GM23248 (cell line): ENCODE measurements at regions not wholly inside any gene's neighbourhood (a gene's known extent, or its start where the extent isn't known, plus 50 kb on each side); places are given as distances from the start of the nearest gene placed in this dataset.
A peak's percentile ranks its signal among the peaks of the same experiment; 100 is the strongest.

Source experiments
- DNase-seq: peaks from one replicate; pipeline ENCODE4 v3.0.0-alpha.2; 2015
- H2AFZ ChIP-seq: fragments of 200-600 bp; sonication (generic); 2 replicates; pipeline ENCODE4 v1.6.1; 2016; ENCODE audit warnings: antibody characterized with exemption
- H3F3A ChIP-seq: fragments of 200-600 bp; sonication (generic); 2 replicates; pipeline ENCODE4 v1.6.1; 2016; ENCODE audit warnings: mild to moderate bottlenecking, antibody characterized with exemption, mixed run types; ENCODE audit not compliant: insufficient read depth
- H3K27ac ChIP-seq: fragments of 200-600 bp; sonication (generic); 2 replicates; pipeline ENCODE4 v1.5.1; 2016; ENCODE audit warnings: mild to moderate bottlenecking
- H3K27me3 ChIP-seq: fragments of 200-600 bp; sonication (generic); replicated peaks from 2 replicates; pipeline ENCODE4 v1.6.1; 2016; ENCODE audit warnings: mild to moderate bottlenecking; ENCODE audit not compliant: insufficient read depth
- H3K36me3 ChIP-seq: fragments of 200-600 bp; sonication (generic); 2 replicates; pipeline ENCODE4 v1.6.1; 2016; ENCODE audit warnings: low read depth, mild to moderate bottlenecking
- H3K4me1 ChIP-seq: fragments of 200-600 bp; sonication (generic); 2 replicates; pipeline ENCODE4 v1.6.1; 2016; ENCODE audit warnings: mild to moderate bottlenecking; ENCODE audit not compliant: insufficient read depth
- H3K4me2 ChIP-seq: fragments of 200-600 bp; sonication (generic); one replicate; pipeline ENCODE4 v1.6.1; 2016; ENCODE audit warnings: mild to moderate bottlenecking; ENCODE audit not compliant: unreplicated experiment
- H3K4me3 ChIP-seq: fragments of 200-600 bp; sonication (generic); 2 replicates; pipeline ENCODE4 v1.5.1; 2016; ENCODE audit warnings: mild to moderate bottlenecking
- H3K79me2 ChIP-seq: fragments of 200-600 bp; sonication (generic); 2 replicates; pipeline ENCODE4 v1.6.1; 2016; ENCODE audit warnings: mild to moderate bottlenecking; ENCODE audit not compliant: insufficient read depth
- H3K9ac ChIP-seq: fragments of 200-600 bp; sonication (generic); 2 replicates; pipeline ENCODE4 v1.6.1; 2016; ENCODE audit warnings: mild to moderate bottlenecking
- H3K9me2 ChIP-seq: fragments of 200-600 bp; sonication (generic); 2 replicates; pipeline ENCODE4 v1.6.1; 2016; ENCODE audit warnings: mixed run types, mild to moderate bottlenecking, moderate library complexity; ENCODE audit not compliant: insufficient read depth
- H3K9me3 ChIP-seq: fragments of 200-600 bp; sonication (generic); one replicate; pipeline ENCODE4 v1.6.1; 2017; ENCODE audit warnings: low read depth
- H4K20me1 ChIP-seq: fragments of 200-600 bp; sonication (generic); 2 replicates; pipeline ENCODE4 v1.6.0; 2016; ENCODE audit not compliant: insufficient read depth
- EZH2 ChIP-seq: fragments of 200-600 bp; sonication (generic); IDR thresholded peaks from 2 replicates; pipeline ENCODE4 v1.6.1; 2018; ENCODE audit warnings: antibody characterized with exemption, mild to moderate bottlenecking; ENCODE audit not compliant: insufficient read depth, poor library complexity, severe bottlenecking
- EZH2phosphoT487 ChIP-seq: fragments of 200-600 bp; sonication (generic); IDR thresholded peaks from 2 replicates; pipeline ENCODE4 v1.6.1; 2018; ENCODE audit warnings: antibody characterized with exemption, moderate library complexity, mild to moderate bottlenecking, low read depth; ENCODE audit not compliant: insufficient read depth
- WGBS, 2 experiments: methylation state at CpG; one replicate each; pipeline ENCODE4 v1.1.6; 2015 to 2017; ENCODE audit warnings: low lambda C conversion rate in 2 of 2, low coverage in 1 of 2; ENCODE audit errors: missing lambda C conversion rate in 2 of 2; 5-methylcytosine and 5-hydroxymethylcytosine counted together
- in situ Hi-C: fragments of 300-500 bp; cut with MboI; formaldehyde crosslinking; loops from 2 replicates; pipeline ENCODE4 v1.15.0; 2020

DNA sequence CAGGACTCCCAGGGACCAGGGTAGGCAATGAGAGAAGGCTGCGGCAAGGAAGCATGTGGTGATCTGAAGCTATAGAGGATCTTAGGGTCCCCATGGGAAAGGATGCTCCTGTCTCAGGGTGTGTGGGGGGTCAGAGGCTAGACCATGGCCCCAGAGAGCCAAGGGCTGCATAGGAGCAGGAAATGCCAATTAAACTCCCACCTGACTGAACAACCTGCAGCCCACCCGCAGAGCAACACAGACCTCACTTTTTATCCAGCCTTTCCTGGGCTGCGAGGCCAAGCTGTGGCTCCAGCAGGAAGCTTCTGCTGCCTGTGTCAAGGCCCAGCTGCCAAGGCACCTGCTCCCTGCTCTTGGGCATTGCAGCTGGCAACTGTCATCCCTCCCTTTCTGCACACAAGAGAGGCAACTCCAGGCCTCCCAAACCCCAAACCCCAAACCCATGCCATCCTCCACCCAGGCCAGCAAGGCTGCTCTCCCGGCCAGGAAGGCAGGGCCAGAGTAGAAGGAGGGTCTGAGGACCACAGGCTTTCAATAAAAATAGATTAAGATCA lies 290.1 kb downstream of the FOXO1 start:
- Histone ChIP-seq H3F3A (no peaks in the 10 kb centered on the region), H3K79me2 (no peaks in the 10 kb centered on the region), H2AFZ (no peak overlapping the region), H3K36me3 (no peaks in the 10 kb centered on the region), H3K4me1 (no peaks in the 10 kb centered on the region), H3K4me2 (no peak overlapping the region), H3K9me2 (no peaks in the 10 kb centered on the region), H4K20me1 (no peaks in the 10 kb centered on the region), H3K4me3 (no peak overlapping the region), H3K9me3 (no peaks in the 10 kb centered on the region), H3K27ac (no peak overlapping the region), H3K9ac (no peak overlapping the region), H3K27me3 (no peaks in the 10 kb centered on the region)
- WGBS, 2 experiments = 84 to 90% methylated on average over 4 of the region's 4 CpGs
- TF ChIP-seq EZH2 = no peak
- no peak for TF ChIP-seq EZH2phosphoT487
- in situ Hi-C loops = no loop called here
- DNase-seq = no peak

DNA sequence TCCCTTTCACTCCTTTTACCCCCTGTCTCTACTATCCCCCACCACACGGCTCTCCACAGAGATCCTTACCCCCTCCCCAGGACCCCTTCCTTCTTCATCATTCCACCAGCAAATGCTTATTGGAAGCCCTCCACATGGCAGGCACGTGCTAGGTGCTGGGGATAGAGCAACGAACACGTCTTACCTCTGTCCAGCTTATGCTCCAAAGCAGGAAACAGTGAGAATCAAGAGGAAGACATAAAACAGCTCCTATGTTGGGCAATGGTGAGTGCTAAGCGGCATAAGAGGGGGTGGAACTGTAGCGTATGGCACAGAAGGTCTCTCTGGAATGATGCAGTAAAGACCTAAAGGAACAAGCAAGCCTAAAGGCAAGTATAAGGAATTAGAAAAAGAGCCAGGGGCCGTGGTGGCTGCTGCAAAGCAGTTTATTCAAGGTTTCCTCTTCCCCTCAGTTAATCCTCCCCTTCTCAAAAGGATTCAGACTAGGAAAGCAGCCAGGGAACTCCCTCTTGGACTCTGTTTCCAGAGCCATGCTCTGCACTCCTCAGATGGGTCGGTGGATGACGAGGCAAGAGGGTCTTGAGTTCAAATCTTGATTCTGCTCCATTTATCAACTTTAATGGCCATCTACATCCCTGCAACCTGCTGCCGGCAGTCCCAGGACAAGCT lies 289.4 kb downstream of the FOXO1 start:
- TF ChIP-seq EZH2phosphoT487 (no peak), EZH2 (no peak)
- H4K20me1 ChIP-seq = no peaks in the 10 kb centered on the region
- H3K27me3 ChIP-seq = no peaks in the 10 kb centered on the region
- no peak overlapping the region for H3K4me2 ChIP-seq
- H3K9me3 ChIP-seq = no peaks in the 10 kb centered on the region
- in situ Hi-C loops = no loop called here
- 43 to 52% methylated on average over 10 of the region's 10 CpGs for WGBS, 2 experiments
- no peaks in the 10 kb centered on the region for H3F3A ChIP-seq
- no peaks in the 10 kb centered on the region for H3K9me2 ChIP-seq
- no peaks in the 10 kb centered on the region for H3K79me2 ChIP-seq
- H2AFZ ChIP-seq = no peak overlapping the region
- no peak for DNase-seq
- no peak overlapping the region for H3K9ac ChIP-seq
- H3K4me3 ChIP-seq = no peak overlapping the region
- no peaks in the 10 kb centered on the region for H3K36me3 ChIP-seq
- no peaks in the 10 kb centered on the region for H3K4me1 ChIP-seq
- H3K27ac ChIP-seq = no peak overlapping the region

DNA sequence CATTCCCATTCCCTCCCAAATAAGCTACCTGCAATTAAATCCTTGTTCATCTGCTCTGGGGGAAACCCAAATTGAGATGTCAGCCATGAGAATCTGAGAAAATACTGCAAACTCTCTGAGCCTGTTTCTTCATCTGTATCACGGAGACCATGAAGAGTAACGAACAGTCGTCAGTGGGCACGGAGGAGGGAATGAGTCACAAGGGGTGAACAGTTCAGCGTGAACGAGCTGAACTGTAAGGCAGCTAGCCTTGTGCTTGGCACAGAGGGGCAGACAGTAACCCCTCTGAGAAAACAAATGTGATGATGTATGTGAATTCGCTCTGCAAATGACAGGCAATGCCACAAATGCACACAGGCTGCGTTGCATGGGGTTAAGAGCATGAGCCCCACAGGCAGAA lies 288.7 kb downstream of the FOXO1 start:
- Histone ChIP-seq H3K4me2 (peak overlapping the region; percentile 14), H3F3A (no peaks in the 10 kb centered on the region), H3K27ac (no peak overlapping the region), H2AFZ (no peak overlapping the region), H3K4me3 (no peak overlapping the region), H3K9me3 (no peaks in the 10 kb centered on the region), H3K9me2 (no peaks in the 10 kb centered on the region), H3K27me3 (no peaks in the 10 kb centered on the region), H3K79me2 (no peaks in the 10 kb centered on the region), H3K36me3 (no peaks in the 10 kb centered on the region), H3K9ac (no peak overlapping the region), H4K20me1 (no peaks in the 10 kb centered on the region), H3K4me1 (no peaks in the 10 kb centered on the region)
- 15 to 19% methylated on average over 8 of the region's 8 CpGs for WGBS, 2 experiments
- TF ChIP-seq EZH2 = no peak
- TF ChIP-seq EZH2phosphoT487 = no peak
- peak; percentile 79 for DNase-seq
- in situ Hi-C loops = no loop called here

DNA sequence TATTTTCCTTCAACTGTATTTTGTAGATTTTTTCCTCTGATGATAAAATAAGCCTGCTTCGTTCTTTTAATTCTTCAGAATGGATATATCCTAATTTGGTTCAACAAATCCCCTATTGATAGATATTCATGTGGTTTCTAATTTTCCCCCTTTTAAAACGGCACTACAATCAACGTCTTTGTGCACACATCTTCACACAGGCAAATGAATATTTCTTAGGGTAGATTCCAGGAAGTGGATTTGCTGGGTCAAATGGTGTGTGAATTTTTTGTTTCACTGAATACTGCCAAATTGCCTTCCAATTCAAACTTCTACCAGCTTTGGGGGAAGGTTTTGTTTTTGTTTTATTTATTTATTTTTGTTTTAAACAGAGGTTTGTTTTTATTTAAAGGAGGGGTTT lies 287.2 kb downstream of the FOXO1 start:
- H3K79me2 ChIP-seq = no peaks in the 10 kb centered on the region
- DNase-seq = no peak
- H3K36me3 ChIP-seq = no peaks in the 10 kb centered on the region
- in situ Hi-C loops = no loop called here
- no peaks in the 10 kb centered on the region for H3K27me3 ChIP-seq
- no peak overlapping the region for H3K4me2 ChIP-seq
- no peak overlapping the region for H3K4me3 ChIP-seq
- H3K27ac ChIP-seq = no peak overlapping the region
- H3K9ac ChIP-seq = no peak overlapping the region
- H3K9me2 ChIP-seq = no peaks in the 10 kb centered on the region
- H4K20me1 ChIP-seq = no peaks in the 10 kb centered on the region
- TF ChIP-seq EZH2 = no peak
- no peak for TF ChIP-seq EZH2phosphoT487
- WGBS, 2 experiments = 72% methylated on average over 3 of the region's 3 CpGs
- H2AFZ ChIP-seq = no peak overlapping the region
- H3K9me3 ChIP-seq = no peaks in the 10 kb centered on the region
- H3K4me1 ChIP-seq = no peaks in the 10 kb centered on the region
- H3F3A ChIP-seq = no peaks in the 10 kb centered on the region
